Sigmoid colon (tissue), 6 donors: ENCODE measurements at regions not wholly inside any gene's neighbourhood (a gene's known extent, or its start where the extent isn't known, plus 50 kb on each side); places are given as distances from the start of the nearest gene placed in this dataset.
A peak's percentile ranks its signal among the peaks of the same experiment; 100 is the strongest.
"Not testable (repeated sequence)": the region's sequence is repeated elsewhere in the genome, so short reads cannot be mapped to it uniquely, and the experiment has no call there.

ENCODE experiments used
- DNase-seq: peaks from one replicate; pipeline ENCODE4 v3.0.0-alpha.2; 2019
- H3K27ac ChIP-seq, 4 donors: fragments of 200-600 bp; sonication (generic); one replicate each; pipeline ENCODE4 v1.5.1; 2016 to 2019; ENCODE audit warnings: mild to moderate bottlenecking in 1 of 4
- H3K27me3 ChIP-seq, 3 donors: fragments of 200-600 bp; sonication (generic); one replicate each; pipeline ENCODE4 v1.5.1; 2019; ENCODE audit warnings: mild to moderate bottlenecking in 1 of 3
- H3K36me3 ChIP-seq, 4 donors: fragments of 200-600 bp; sonication (generic); one replicate each; pipeline ENCODE4 v1.5.1; 2016 to 2019
- H3K4me1 ChIP-seq, 4 donors: fragments of 200-600 bp; sonication (generic); one replicate each; pipeline ENCODE4 v1.5.1; 2017 to 2019
- H3K4me3 ChIP-seq, 4 donors: fragments of 200-600 bp; sonication (generic); one replicate each; pipeline ENCODE4 v1.5.1; 2017 to 2019; ENCODE audit warnings: mild to moderate bottlenecking in 2 of 4, moderate library complexity in 1 of 4
- H3K9me3 ChIP-seq, 4 donors: fragments of 200-600 bp in 3 of 4; sonication (generic) in 3 of 4; one replicate each; pipeline versions ENCODE4 v1.5.1 to v1.6.1; 2013 to 2019
- EP300 ChIP-seq, 4 donors: sonication (generic); formaldehyde crosslinking; IDR thresholded peaks; one replicate each; pipeline ENCODE4 v1.6.1; 2017; ENCODE audit warnings: antibody characterized with exemption in 4 of 4
- POLR2A ChIP-seq, 2 donors: fragments of 450-650 bp; IDR thresholded peaks; one replicate each; pipeline ENCODE4 v1.6.1; 2016; ENCODE audit warnings: antibody characterized with exemption in 2 of 2, mild to moderate bottlenecking in 2 of 2, moderate library complexity in 2 of 2
- POLR2AphosphoS5 ChIP-seq, 4 donors: sonication (generic); formaldehyde crosslinking; IDR thresholded peaks; one replicate each; pipeline ENCODE4 v1.6.1; 2017; ENCODE audit warnings: antibody characterized with exemption in 4 of 4
- WGBS, 2 donors: extraction: QIAGEN DNeasy Blood & Tissue Kit; methylation state at CpG; one replicate each; pipeline ENCODE4 v1.1.7; 2013; 5-methylcytosine and 5-hydroxymethylcytosine counted together
- intact Hi-C: fragments of 100-400 bp; cut with DNase I; formaldehyde crosslinking; loops from one replicate; pipeline ENCODE4 v1.15.1; 2023
- TF ChIP-seq, protein P1 (sequence below), 4 experiments: fragments of 450-650 bp in 3 of 4; fragments of 200-600 bp in 1 of 4; IDR thresholded peaks; one replicate each; pipeline ENCODE4 v1.5.1; 2016 to 2019; ENCODE audit warnings: antibody characterized with exemption in 4 of 4, mild to moderate bottlenecking in 3 of 4, moderate library complexity in 2 of 4
- donor health status: healthy with polysubstance abuse.
- donor health status: healthy.

DNA sequence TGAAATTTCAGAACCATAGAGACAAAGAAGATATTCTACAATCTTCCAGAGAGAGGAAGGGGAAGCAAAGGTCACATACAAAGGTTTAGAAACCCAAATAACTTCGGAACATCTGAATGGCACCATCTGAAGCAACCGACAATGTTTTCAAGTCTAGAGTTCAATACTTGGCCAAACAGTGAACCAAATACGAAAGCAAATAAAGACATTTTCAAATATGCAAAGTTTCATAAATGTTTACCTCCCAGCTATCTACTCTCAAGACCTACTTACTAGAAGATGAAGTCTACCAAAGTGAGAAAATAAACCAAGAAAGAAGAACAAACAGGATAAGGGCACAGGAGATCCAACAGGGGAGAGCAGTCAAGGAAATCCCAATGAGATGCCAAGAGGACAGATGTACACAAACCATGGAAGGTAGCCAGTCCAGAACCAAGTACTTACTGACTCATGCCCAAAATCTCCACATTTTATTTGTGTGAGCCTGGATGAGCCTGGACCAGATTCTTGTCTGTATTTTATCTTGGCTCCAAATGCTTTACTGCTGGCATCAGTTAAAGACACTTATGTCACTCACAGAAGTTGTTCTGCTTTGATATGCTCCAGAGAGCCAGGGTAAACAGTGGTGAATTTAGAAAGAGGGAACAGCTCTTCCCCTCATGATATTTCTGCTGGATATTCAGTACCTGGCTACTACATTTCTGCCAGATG lies 173.3 kb downstream of the AVL9 start:
- H3K9me3 ChIP-seq, H3K27me3 ChIP-seq, H3K36me3 ChIP-seq, DNase-seq, H3K4me3 ChIP-seq, intact Hi-C loops: not testable (repeated sequence)
- peak overlapping the region in 3 of 4 donors; percentile 50 to 70 (median 68) for H3K27ac ChIP-seq
- WGBS, 2 donors = 87 to 94% methylated on average over 3 of the region's 3 CpGs
- H3K4me1 ChIP-seq = peaks cover 0 to 23% (median 11%) of the 10 kb centered on the region in 4 donors
- TF ChIP-seq POLR2AphosphoS5 (IDR thresholded peaks at IDR 0.05) = peak in 2 of 4 donors; percentile 26 to 50

DNA sequence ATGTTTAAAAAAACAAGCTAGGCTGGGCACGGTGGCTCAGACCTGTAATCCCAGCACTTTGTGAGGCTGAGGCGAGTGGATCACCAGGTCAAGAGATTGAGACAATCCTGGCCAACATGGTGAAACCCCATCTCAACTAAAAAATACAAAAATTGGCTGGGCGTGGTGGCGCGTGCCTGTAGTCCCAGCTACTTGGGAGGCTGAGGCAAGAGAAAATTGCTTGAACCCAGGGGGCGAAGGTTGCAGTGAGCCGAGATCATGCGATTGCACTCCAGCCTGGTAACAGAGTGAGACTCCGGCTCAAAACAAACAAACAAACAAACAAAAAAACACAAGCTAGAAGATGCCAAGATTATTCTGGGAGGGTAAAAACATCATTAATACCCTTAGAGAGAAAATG lies 172.3 kb downstream of the AVL9 start:
- H3K4me3 ChIP-seq, DNase-seq, intact Hi-C loops, H3K27ac ChIP-seq, H3K9me3 ChIP-seq, H3K36me3 ChIP-seq, H3K27me3 ChIP-seq: not testable (repeated sequence)
- H3K4me1 ChIP-seq = peaks cover 0 to 23% (median 11%) of the 10 kb centered on the region in 4 donors
- WGBS, 2 donors = 92 to 95% methylated on average over 9 of the region's 9 CpGs

DNA sequence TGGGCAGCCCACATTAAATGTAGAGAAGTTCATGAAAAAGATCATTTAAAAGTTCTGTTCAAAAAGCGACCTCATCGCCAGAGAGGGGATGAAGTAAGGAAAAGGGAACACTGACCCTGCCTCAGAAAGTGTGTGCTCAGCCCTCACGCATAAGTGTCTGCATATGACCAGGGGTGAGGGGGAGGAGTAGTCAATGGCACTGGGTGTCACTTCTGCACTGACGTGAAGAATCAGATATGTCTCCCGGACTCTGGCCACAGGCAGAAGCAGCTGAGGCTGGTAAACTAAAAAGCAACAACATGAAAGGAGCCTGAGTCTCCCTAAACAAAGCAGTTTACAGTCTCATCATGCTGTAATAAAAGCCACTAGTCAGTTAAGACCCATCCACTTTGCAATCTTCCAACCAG lies 168.5 kb downstream of the AVL9 start:
- H3K27me3 ChIP-seq, DNase-seq, H3K4me3 ChIP-seq, H3K4me1 ChIP-seq, H3K9me3 ChIP-seq, H3K36me3 ChIP-seq, intact Hi-C loops, H3K27ac ChIP-seq: not testable (repeated sequence)
- 79 to 89% methylated on average over 5 of the region's 5 CpGs for WGBS, 2 donors

DNA sequence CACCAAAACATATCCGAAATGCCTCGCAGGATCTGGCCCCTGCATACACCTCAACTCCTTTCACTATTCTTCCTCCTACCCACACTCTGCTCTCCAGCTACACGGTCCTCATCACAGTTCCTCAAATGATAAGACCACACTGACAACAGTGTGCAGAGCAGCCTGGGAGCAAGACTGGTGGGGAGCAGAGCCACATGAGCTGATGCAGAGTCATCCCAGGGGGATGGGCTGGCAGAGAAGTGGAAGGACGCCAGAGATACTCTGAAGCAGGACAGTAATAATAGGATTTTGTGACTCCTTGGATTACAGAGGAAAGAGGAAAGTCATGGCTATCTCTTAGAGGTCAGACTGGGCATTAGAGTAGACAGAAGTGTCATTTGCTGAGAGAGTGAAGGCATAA lies 167.2 kb downstream of the AVL9 start:
- DNase-seq, intact Hi-C loops, H3K4me3 ChIP-seq, H3K9me3 ChIP-seq, H3K36me3 ChIP-seq, H3K27ac ChIP-seq, H3K4me1 ChIP-seq, H3K27me3 ChIP-seq: not testable (repeated sequence)
- 79 to 88% methylated on average over 3 to 4 of the region's 4 CpGs for WGBS, 2 donors

DNA sequence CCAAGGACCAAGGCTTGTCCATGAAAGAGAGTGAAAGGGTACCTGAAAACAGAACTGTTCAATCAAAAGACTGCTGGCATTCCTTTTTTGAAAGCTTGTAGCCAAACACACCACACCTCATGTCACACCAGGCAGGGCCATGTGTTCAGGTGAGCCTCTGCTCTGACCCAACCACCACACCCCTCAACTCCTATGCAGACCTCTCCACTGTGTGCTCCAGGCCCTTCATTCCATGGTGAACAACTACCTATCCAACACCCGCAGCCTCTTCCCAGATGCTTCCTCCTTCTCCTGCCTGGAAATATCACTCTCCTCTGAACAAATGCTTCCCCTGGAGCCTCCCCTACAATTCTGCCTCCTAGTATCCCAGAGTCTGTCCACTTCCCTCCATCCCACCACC lies 166.6 kb downstream of the AVL9 start:
- no peaks in the 10 kb centered on the region for H3K27me3 ChIP-seq
- no peaks in the 10 kb centered on the region for H3K4me1 ChIP-seq
- no peaks in the 10 kb centered on the region for H3K9me3 ChIP-seq
- no peak overlapping the region for H3K4me3 ChIP-seq
- TF ChIP-seq, protein P1, sequence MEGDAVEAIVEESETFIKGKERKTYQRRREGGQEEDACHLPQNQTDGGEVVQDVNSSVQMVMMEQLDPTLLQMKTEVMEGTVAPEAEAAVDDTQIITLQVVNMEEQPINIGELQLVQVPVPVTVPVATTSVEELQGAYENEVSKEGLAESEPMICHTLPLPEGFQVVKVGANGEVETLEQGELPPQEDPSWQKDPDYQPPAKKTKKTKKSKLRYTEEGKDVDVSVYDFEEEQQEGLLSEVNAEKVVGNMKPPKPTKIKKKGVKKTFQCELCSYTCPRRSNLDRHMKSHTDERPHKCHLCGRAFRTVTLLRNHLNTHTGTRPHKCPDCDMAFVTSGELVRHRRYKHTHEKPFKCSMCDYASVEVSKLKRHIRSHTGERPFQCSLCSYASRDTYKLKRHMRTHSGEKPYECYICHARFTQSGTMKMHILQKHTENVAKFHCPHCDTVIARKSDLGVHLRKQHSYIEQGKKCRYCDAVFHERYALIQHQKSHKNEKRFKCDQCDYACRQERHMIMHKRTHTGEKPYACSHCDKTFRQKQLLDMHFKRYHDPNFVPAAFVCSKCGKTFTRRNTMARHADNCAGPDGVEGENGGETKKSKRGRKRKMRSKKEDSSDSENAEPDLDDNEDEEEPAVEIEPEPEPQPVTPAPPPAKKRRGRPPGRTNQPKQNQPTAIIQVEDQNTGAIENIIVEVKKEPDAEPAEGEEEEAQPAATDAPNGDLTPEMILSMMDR (IDR thresholded peaks at IDR 0.05) = no peak
- TF ChIP-seq POLR2AphosphoS5 (IDR thresholded peaks at IDR 0.05) (no peak), POLR2A (IDR thresholded peaks at IDR 0.05) (no peak), EP300 (IDR thresholded peaks at IDR 0.05) (no peak)
- 88 to 93% methylated on average over 1 of the region's 1 CpG for WGBS, 2 donors
- no peak for DNase-seq
- H3K27ac ChIP-seq = no peak overlapping the region
- intact Hi-C loops = no loop called here
- no peaks in the 10 kb centered on the region for H3K36me3 ChIP-seq

DNA sequence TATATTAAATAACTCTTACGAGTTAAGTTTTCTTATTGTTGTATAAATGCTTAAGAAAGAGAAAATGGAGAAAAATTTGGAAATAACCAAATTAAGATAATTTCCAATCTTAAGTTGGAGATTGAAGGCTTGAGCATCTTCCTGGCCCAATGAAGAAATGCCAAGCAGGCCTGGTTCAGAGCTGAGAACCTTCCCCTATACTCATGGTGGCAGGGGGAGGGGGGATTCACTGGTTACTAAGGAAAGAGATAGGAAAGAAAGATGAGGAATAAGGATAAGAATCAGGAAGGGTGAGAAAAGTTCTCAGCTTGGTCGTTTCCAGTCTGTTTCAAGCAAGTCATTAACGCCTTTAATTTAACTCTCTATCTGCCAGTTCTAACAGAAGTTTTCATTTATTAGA lies 166.2 kb downstream of the AVL9 start:
- WGBS, 2 donors = 65 to 74% methylated on average over 3 of the region's 3 CpGs
- Histone ChIP-seq H3K36me3 (no peaks in the 10 kb centered on the region), H3K27ac (no peak overlapping the region), H3K9me3 (no peaks in the 10 kb centered on the region), H3K4me3 (no peak overlapping the region), H3K27me3 (no peaks in the 10 kb centered on the region), H3K4me1 (no peaks in the 10 kb centered on the region)
- DNase-seq = no peak
- no peak for TF ChIP-seq POLR2A (IDR thresholded peaks at IDR 0.05)
- TF ChIP-seq, protein P1 (IDR thresholded peaks at IDR 0.05) = no peak
- no peak for TF ChIP-seq EP300 (IDR thresholded peaks at IDR 0.05)
- no peak for TF ChIP-seq POLR2AphosphoS5 (IDR thresholded peaks at IDR 0.05)
- intact Hi-C loops = no loop called here

DNA sequence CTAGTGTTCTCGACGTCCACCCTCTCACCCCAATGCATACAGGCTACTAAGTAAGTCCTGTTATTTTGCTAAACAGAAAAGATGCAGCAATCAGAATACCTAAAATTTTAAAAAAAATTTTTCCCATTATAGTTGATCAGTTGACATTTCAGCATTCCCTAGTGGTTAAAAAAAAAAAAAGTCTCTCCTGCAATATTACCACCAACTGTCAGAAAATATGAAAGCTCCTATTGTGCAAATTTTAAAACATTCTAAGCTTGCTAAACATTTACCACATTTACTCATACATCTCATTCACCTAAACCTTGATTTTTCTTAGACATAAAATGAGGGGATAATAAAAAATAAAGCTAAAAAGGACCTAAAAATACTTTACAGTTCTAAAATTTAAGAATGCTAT lies 165.6 kb downstream of the AVL9 start:
- no peak overlapping the region for H3K27ac ChIP-seq
- no peaks in the 10 kb centered on the region for H3K4me1 ChIP-seq
- no peak for DNase-seq
- no peaks in the 10 kb centered on the region for H3K36me3 ChIP-seq
- no peaks in the 10 kb centered on the region for H3K27me3 ChIP-seq
- H3K4me3 ChIP-seq = no peak overlapping the region
- intact Hi-C loops = no loop called here
- WGBS, 2 donors = 69 to 90% methylated on average over 2 of the region's 2 CpGs
- TF ChIP-seq, protein P1 (IDR thresholded peaks at IDR 0.05) = no peak
- no peaks in the 10 kb centered on the region for H3K9me3 ChIP-seq
